Hematopoietic multipotent progenitor cell treated with erythropoietin and hydrocortisone succinate and interleukin-3 and kit ligand, for 4 days (in vitro differentiated cells): ENCODE measurements at regions not wholly inside any gene's neighbourhood (a gene's known extent, or its start where the extent isn't known, plus 50 kb on each side); places are given as distances from the start of the nearest gene placed in this dataset.
A peak's percentile ranks its signal among the peaks of the same experiment; 100 is the strongest.
"Not testable (repeated sequence)": the region's sequence is repeated elsewhere in the genome, so short reads cannot be mapped to it uniquely, and the experiment has no call there.

Experiments used
- DNase-seq: peaks from one replicate; pipeline ENCODE4 v3.0.0-alpha.2; 2015

GRCh38 chr21:35559128-35559828, 501.0 kb downstream of the SETD4 start:
- DNase-seq: no peak

GRCh38 chr21:35556536-35556935, 503.8 kb downstream of the SETD4 start:
- DNase-seq: no peak

- DNase-seq: not testable (repeated sequence)
Measured at GRCh38 chr21:35552483-35552882, 503.4 kb upstream of the RUNX1 start.

GRCh38 chr21:35548904-35549615, 500.0 kb upstream of the RUNX1 start:
- no peak for DNase-seq

- peak; percentile 69 for DNase-seq
Measured at GRCh38 chr21:35547946-35548774, 499.1 kb upstream of the RUNX1 start.

GRCh38 chr21:35543746-35544145, 494.6 kb upstream of the RUNX1 start:
- DNase-seq: no peak

GRCh38 chr21:35540950-35541638, 492.0 kb upstream of the RUNX1 start:
- no peak for DNase-seq

GRCh38 chr21:35538386-35538785, 489.3 kb upstream of the RUNX1 start:
- DNase-seq: no peak

GRCh38 chr21:35537604-35538003, 488.5 kb upstream of the RUNX1 start:
- DNase-seq: no peak

- no peak for DNase-seq
Measured at GRCh38 chr21:35533893-35534292, 484.8 kb upstream of the RUNX1 start.

- DNase-seq: no peak
Measured at GRCh38 chr21:35530766-35531165, 481.7 kb upstream of the RUNX1 start.

- DNase-seq: peak; percentile 50
Measured at GRCh38 chr21:35529171-35529863, 480.2 kb upstream of the RUNX1 start.

- peak; percentile 53 for DNase-seq
Measured at GRCh38 chr21:35528116-35529042, 479.3 kb upstream of the RUNX1 start.

- DNase-seq: no peak
Measured at GRCh38 chr21:35527358-35527757, 478.3 kb upstream of the RUNX1 start.

GRCh38 chr21:35525443-35525842, 476.3 kb upstream of the RUNX1 start:
- peak; percentile 64 for DNase-seq

- no peak for DNase-seq
Measured at GRCh38 chr21:35521852-35522505, 472.9 kb upstream of the RUNX1 start.

GRCh38 chr21:35521293-35521692, 472.2 kb upstream of the RUNX1 start:
- DNase-seq: no peak

GRCh38 chr21:35520856-35521255, 471.8 kb upstream of the RUNX1 start:
- DNase-seq: no peak

GRCh38 chr21:35520302-35520701, 471.2 kb upstream of the RUNX1 start:
- DNase-seq: no peak

- DNase-seq: no peak
Measured at GRCh38 chr21:35517865-35518264, 468.8 kb upstream of the RUNX1 start.

GRCh38 chr21:35516292-35516691, 467.2 kb upstream of the RUNX1 start:
- not testable (repeated sequence) for DNase-seq
